Activated T-cell treated with anti-CD3 and anti-CD28 coated beads, Interleukin-2, amount 50 U/mL, for 4 hours (primary cell): ENCODE measurements at regions not wholly inside any gene's neighbourhood (a gene's known extent, or its start where the extent isn't known, plus 50 kb on each side); places are given as distances from the start of the nearest gene placed in this dataset.

Source experiments
- ATAC-seq, 2 donors: fragments of 200-7000 bp; cut with Tn5 transposase; one replicate each; pipeline ENCODE4 v1.10.0; 2021
- DNase-seq: peaks from one replicate; pipeline ENCODE4 v3.0.0-alpha.2; 2020
- H3K27me3 Mint-ChIP-seq: one replicate; pipeline ENCODE4 v1.8.0; 2021; ENCODE audit warnings: low read depth, mixed read lengths
- H3K36me3 Mint-ChIP-seq: one replicate; pipeline ENCODE4 v1.8.0; 2022; ENCODE audit warnings: mixed read lengths; ENCODE audit not compliant: insufficient read depth
- H3K4me1 Mint-ChIP-seq: one replicate; pipeline ENCODE4 v1.8.0; 2021; ENCODE audit warnings: low read depth, mixed read lengths
- H3K4me3 Mint-ChIP-seq: one replicate; pipeline ENCODE4 v1.8.0; 2021; ENCODE audit warnings: mild to moderate bottlenecking, moderate library complexity, mixed read lengths
- H3K9me3 Mint-ChIP-seq: one replicate; pipeline ENCODE4 v1.8.0; 2021; ENCODE audit warnings: mixed read lengths

- Mint-ChIP-seq H3K9me3 (no peaks in the 10 kb centered on the region), H3K4me1 (no peaks in the 10 kb centered on the region), H3K4me3 (no peak overlapping the region), H3K27me3 (no peaks in the 10 kb centered on the region), H3K36me3 (no peaks in the 10 kb centered on the region)
- DNase-seq, result no peak
- no peak for ATAC-seq
Measured at GRCh38 chr18:67957684-67958083, 441.2 kb upstream of the DSEL start.

GRCh38 chr18:67954594-67954993 is 438.1 kb upstream of the DSEL start:
- no peak for ATAC-seq
- H3K36me3 Mint-ChIP-seq, result no peaks in the 10 kb centered on the region
- H3K4me3 Mint-ChIP-seq, result no peak overlapping the region
- H3K27me3 Mint-ChIP-seq, result no peaks in the 10 kb centered on the region
- no peaks in the 10 kb centered on the region for H3K4me1 Mint-ChIP-seq
- no peak for DNase-seq
- no peaks in the 10 kb centered on the region for H3K9me3 Mint-ChIP-seq

GRCh38 chr18:67951137-67951536 is 434.6 kb upstream of the DSEL start:
- H3K4me1 Mint-ChIP-seq, result no peaks in the 10 kb centered on the region
- H3K27me3 Mint-ChIP-seq, result no peaks in the 10 kb centered on the region
- no peaks in the 10 kb centered on the region for H3K9me3 Mint-ChIP-seq
- ATAC-seq (no peak), DNase-seq (no peak)
- no peak overlapping the region for H3K4me3 Mint-ChIP-seq
- H3K36me3 Mint-ChIP-seq, result no peaks in the 10 kb centered on the region

- DNase-seq (no peak), ATAC-seq (no peak)
- Mint-ChIP-seq H3K36me3 (no peaks in the 10 kb centered on the region), H3K9me3 (no peaks in the 10 kb centered on the region), H3K27me3 (no peaks in the 10 kb centered on the region), H3K4me3 (no peak overlapping the region), H3K4me1 (no peaks in the 10 kb centered on the region)
Measured at GRCh38 chr18:67938660-67939059, 422.1 kb upstream of the DSEL start.

GRCh38 chr18:67935638-67936037 is 419.1 kb upstream of the DSEL start:
- no peaks in the 10 kb centered on the region for H3K4me1 Mint-ChIP-seq
- no peak for DNase-seq
- peak in 1 of 2 donors; percentile 30 for ATAC-seq
- H3K27me3 Mint-ChIP-seq, result no peaks in the 10 kb centered on the region
- no peak overlapping the region for H3K4me3 Mint-ChIP-seq
- no peaks in the 10 kb centered on the region for H3K9me3 Mint-ChIP-seq
- no peaks in the 10 kb centered on the region for H3K36me3 Mint-ChIP-seq

GRCh38 chr18:67933271-67933670 is 416.8 kb upstream of the DSEL start:
- ATAC-seq (no peak), DNase-seq (no peak)
- no peak overlapping the region for H3K4me3 Mint-ChIP-seq
- no peaks in the 10 kb centered on the region for H3K27me3 Mint-ChIP-seq
- no peaks in the 10 kb centered on the region for H3K4me1 Mint-ChIP-seq
- no peaks in the 10 kb centered on the region for H3K9me3 Mint-ChIP-seq
- no peaks in the 10 kb centered on the region for H3K36me3 Mint-ChIP-seq

- Mint-ChIP-seq H3K9me3 (no peaks in the 10 kb centered on the region), H3K36me3 (no peaks in the 10 kb centered on the region), H3K27me3 (no peaks in the 10 kb centered on the region), H3K4me3 (no peak overlapping the region), H3K4me1 (no peaks in the 10 kb centered on the region)
- no peak for ATAC-seq
- no peak for DNase-seq
Measured at GRCh38 chr18:67932271-67932670, 415.8 kb upstream of the DSEL start.

GRCh38 chr18:67926929-67927864 is 410.7 kb upstream of the DSEL start:
- Mint-ChIP-seq H3K4me3 (no peak overlapping the region), H3K9me3 (no peaks in the 10 kb centered on the region), H3K27me3 (no peaks in the 10 kb centered on the region), H3K36me3 (no peaks in the 10 kb centered on the region), H3K4me1 (no peaks in the 10 kb centered on the region)
- no peak for ATAC-seq
- no peak for DNase-seq

- Mint-ChIP-seq H3K27me3 (no peaks in the 10 kb centered on the region), H3K36me3 (no peaks in the 10 kb centered on the region), H3K4me3 (no peak overlapping the region), H3K4me1 (no peaks in the 10 kb centered on the region), H3K9me3 (peaks cover 4% of the 10 kb centered on the region)
- DNase-seq (no peak), ATAC-seq (no peak)
Measured at GRCh38 chr18:67924656-67925055, 408.1 kb upstream of the DSEL start.

- ATAC-seq, result no peak
- Mint-ChIP-seq H3K36me3 (no peaks in the 10 kb centered on the region), H3K9me3 (peaks cover 4% of the 10 kb centered on the region), H3K27me3 (no peaks in the 10 kb centered on the region), H3K4me1 (no peaks in the 10 kb centered on the region), H3K4me3 (no peak overlapping the region)
- no peak for DNase-seq
Measured at GRCh38 chr18:67919316-67919715, 402.8 kb upstream of the DSEL start.

- no peak for DNase-seq
- H3K36me3 Mint-ChIP-seq, result no peaks in the 10 kb centered on the region
- H3K27me3 Mint-ChIP-seq, result no peaks in the 10 kb centered on the region
- no peaks in the 10 kb centered on the region for H3K4me1 Mint-ChIP-seq
- peaks cover 4% of the 10 kb centered on the region for H3K9me3 Mint-ChIP-seq
- H3K4me3 Mint-ChIP-seq, result no peak overlapping the region
- no peak for ATAC-seq
Measured at GRCh38 chr18:67916097-67916496, 399.6 kb upstream of the DSEL start.

- DNase-seq (no peak), ATAC-seq (no peak)
- no peak overlapping the region for H3K4me3 Mint-ChIP-seq
- no peaks in the 10 kb centered on the region for H3K9me3 Mint-ChIP-seq
- no peaks in the 10 kb centered on the region for H3K27me3 Mint-ChIP-seq
- no peaks in the 10 kb centered on the region for H3K36me3 Mint-ChIP-seq
- no peaks in the 10 kb centered on the region for H3K4me1 Mint-ChIP-seq
Measured at GRCh38 chr18:67913040-67913439, 396.5 kb upstream of the DSEL start.

GRCh38 chr18:67901573-67901972 is 385.1 kb upstream of the DSEL start:
- no peak overlapping the region for H3K4me3 Mint-ChIP-seq
- no peaks in the 10 kb centered on the region for H3K4me1 Mint-ChIP-seq
- DNase-seq (no peak), ATAC-seq (no peak)
- H3K36me3 Mint-ChIP-seq, result no peaks in the 10 kb centered on the region
- H3K9me3 Mint-ChIP-seq, result no peaks in the 10 kb centered on the region
- no peaks in the 10 kb centered on the region for H3K27me3 Mint-ChIP-seq

- Mint-ChIP-seq H3K27me3 (no peaks in the 10 kb centered on the region), H3K4me1 (no peaks in the 10 kb centered on the region), H3K4me3 (no peak overlapping the region), H3K36me3 (no peaks in the 10 kb centered on the region), H3K9me3 (no peaks in the 10 kb centered on the region)
- DNase-seq (no peak), ATAC-seq (no peak)
Measured at GRCh38 chr18:67896451-67896850, 379.9 kb upstream of the DSEL start.

GRCh38 chr18:67893916-67894315 is 377.4 kb upstream of the DSEL start:
- Mint-ChIP-seq H3K4me1 (no peaks in the 10 kb centered on the region), H3K27me3 (no peaks in the 10 kb centered on the region), H3K36me3 (no peaks in the 10 kb centered on the region), H3K4me3 (no peak overlapping the region), H3K9me3 (no peaks in the 10 kb centered on the region)
- DNase-seq (no peak), ATAC-seq (no peak)
